Astrocyte (in vitro differentiated cells and primary cell): ENCODE measurements at regions not wholly inside any gene's neighbourhood (a gene's known extent, or its start where the extent isn't known, plus 50 kb on each side); places are given as distances from the start of the nearest gene placed in this dataset.

Source experiments
- DNase-seq: peaks from one replicate; pipeline ENCODE4 v3.0.0-alpha.2; 2010; ENCODE audit warnings: low read depth
- FAIRE-seq: peaks from 2 replicates; lab custom pipeline; 2011; peaks lifted over from hg19 to GRCh38; lab: Jason Lieb, UNC
- H2AFZ ChIP-seq: 2 replicates; pipeline ENCODE4 v1.6.0; 2012; ENCODE audit warnings: low read depth, low read length, inconsistent platforms
- H3K27ac ChIP-seq: 2 replicates; pipeline ENCODE4 v1.5.1; 2011; ENCODE audit warnings: low read depth, low read length, inconsistent platforms
- H3K27me3 ChIP-seq: 2 replicates; pipeline ENCODE4 v1.6.0; 2011; ENCODE audit warnings: low read length, inconsistent platforms; ENCODE audit not compliant: insufficient read depth
- H3K36me3 ChIP-seq: 2 replicates; pipeline ENCODE4 v1.5.1; 2011; ENCODE audit warnings: low read length, inconsistent platforms; ENCODE audit not compliant: insufficient read depth
- H3K4me1 ChIP-seq: 2 replicates; pipeline ENCODE4 v1.5.1; 2011; ENCODE audit warnings: low read length, inconsistent platforms; ENCODE audit not compliant: insufficient read depth
- H3K4me2 ChIP-seq: 2 replicates; pipeline ENCODE4 v1.6.0; 2012; ENCODE audit warnings: low read length, inconsistent platforms
- H3K4me3 ChIP-seq: 2 replicates; pipeline ENCODE4 v1.5.1; 2011; ENCODE audit warnings: low read depth, mild to moderate bottlenecking, low read length, inconsistent platforms; ENCODE audit not compliant: insufficient read depth
- H3K79me2 ChIP-seq: 2 replicates; pipeline ENCODE4 v1.6.0; 2012; ENCODE audit warnings: mild to moderate bottlenecking, low read length, inconsistent platforms; ENCODE audit not compliant: insufficient read depth
- H3K9ac ChIP-seq: 2 replicates; pipeline ENCODE4 v1.6.0; 2012; ENCODE audit warnings: mild to moderate bottlenecking, low read length, inconsistent platforms
- H3K9me3 ChIP-seq: 2 replicates; pipeline ENCODE4 v1.5.1; 2012; ENCODE audit warnings: low read depth, mild to moderate bottlenecking, low read length, inconsistent platforms; ENCODE audit not compliant: insufficient read depth
- H4K20me1 ChIP-seq: 2 replicates; pipeline ENCODE4 v1.6.0; 2012; ENCODE audit warnings: low read length, inconsistent platforms; ENCODE audit not compliant: insufficient read depth
- H3K27ac Mint-ChIP-seq: one replicate; pipeline ENCODE4 v1.8.0; 2021; ENCODE audit warnings: mild to moderate bottlenecking, mixed read lengths; ENCODE audit not compliant: unreplicated experiment
- H3K27me3 Mint-ChIP-seq: one replicate; pipeline ENCODE4 v1.8.0; 2021; ENCODE audit warnings: low read depth, mixed read lengths; ENCODE audit not compliant: unreplicated experiment
- H3K36me3 Mint-ChIP-seq: one replicate; pipeline ENCODE4 v1.8.0; 2021; ENCODE audit warnings: low read depth, mixed read lengths; ENCODE audit not compliant: unreplicated experiment
- H3K4me1 Mint-ChIP-seq: one replicate; pipeline ENCODE4 v1.8.0; 2021; ENCODE audit warnings: low read depth, mixed read lengths; ENCODE audit not compliant: unreplicated experiment
- H3K4me3 Mint-ChIP-seq: one replicate; pipeline ENCODE4 v1.8.0; 2021; ENCODE audit warnings: mild to moderate bottlenecking, moderate library complexity, mixed read lengths; ENCODE audit not compliant: unreplicated experiment
- H3K9me3 Mint-ChIP-seq: one replicate; pipeline ENCODE4 v1.8.0; 2021; ENCODE audit warnings: mild to moderate bottlenecking, mixed read lengths; ENCODE audit not compliant: unreplicated experiment
- EZH2 ChIP-seq: IDR thresholded peaks from 2 replicates; pipeline ENCODE4 v1.6.1; 2012; ENCODE audit warnings: mild to moderate bottlenecking, low read length, inconsistent platforms; ENCODE audit not compliant: insufficient read depth
- TF ChIP-seq, protein P1 (sequence below): IDR thresholded peaks from 2 replicates; pipeline ENCODE4 v1.5.1; 2011; ENCODE audit warnings: low read depth, mild to moderate bottlenecking, inconsistent platforms, low read length, moderate library complexity; ENCODE audit not compliant: insufficient read depth

DNA sequence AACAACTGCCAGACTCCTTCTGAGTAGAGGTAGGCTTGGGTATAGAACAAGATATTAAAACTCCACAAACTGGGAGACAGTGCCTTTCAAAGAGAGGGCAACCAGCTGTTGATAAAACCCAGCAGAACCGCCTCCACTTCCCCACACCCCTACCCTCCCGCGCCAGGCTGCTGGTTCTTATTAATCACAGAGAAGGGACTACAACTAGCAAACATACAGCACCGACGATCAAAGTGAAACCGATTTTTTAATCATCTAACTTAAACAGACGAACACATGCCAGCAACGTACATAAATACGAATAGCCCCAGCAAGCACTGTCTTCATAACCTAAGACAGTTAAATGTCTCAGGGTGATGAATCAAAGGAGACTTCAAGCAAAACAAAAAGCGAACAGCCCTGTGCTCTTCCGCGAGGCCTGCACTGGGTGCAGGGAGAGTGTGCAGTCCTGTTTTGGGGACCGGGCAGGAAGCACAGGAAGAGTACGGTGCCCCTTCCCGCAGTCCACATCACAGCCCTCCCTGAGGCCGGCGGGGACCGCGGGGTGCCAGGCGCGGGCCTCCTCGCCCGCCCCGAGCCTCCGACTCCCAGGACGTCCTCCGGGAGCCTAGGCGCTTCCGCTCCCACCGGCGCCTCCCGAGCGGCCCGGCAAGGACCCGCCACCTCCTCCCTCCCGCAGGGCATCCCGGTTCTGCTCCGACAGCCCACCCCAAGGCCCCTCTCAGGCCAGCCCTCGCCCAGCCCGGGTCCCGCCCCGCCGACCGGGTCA is 75.1 kb upstream of the VGLL4 start:
- Mint-ChIP-seq H3K4me3 (peak overlapping the region; percentile 94), H3K27me3 (no peaks in the 10 kb centered on the region), H3K4me1 (peaks cover 14% of the 10 kb centered on the region), H3K9me3 (no peaks in the 10 kb centered on the region), H3K27ac (peak overlapping the region; percentile 90), H3K36me3 (no peaks in the 10 kb centered on the region)
- no peak for TF ChIP-seq EZH2
- TF ChIP-seq, protein P1, sequence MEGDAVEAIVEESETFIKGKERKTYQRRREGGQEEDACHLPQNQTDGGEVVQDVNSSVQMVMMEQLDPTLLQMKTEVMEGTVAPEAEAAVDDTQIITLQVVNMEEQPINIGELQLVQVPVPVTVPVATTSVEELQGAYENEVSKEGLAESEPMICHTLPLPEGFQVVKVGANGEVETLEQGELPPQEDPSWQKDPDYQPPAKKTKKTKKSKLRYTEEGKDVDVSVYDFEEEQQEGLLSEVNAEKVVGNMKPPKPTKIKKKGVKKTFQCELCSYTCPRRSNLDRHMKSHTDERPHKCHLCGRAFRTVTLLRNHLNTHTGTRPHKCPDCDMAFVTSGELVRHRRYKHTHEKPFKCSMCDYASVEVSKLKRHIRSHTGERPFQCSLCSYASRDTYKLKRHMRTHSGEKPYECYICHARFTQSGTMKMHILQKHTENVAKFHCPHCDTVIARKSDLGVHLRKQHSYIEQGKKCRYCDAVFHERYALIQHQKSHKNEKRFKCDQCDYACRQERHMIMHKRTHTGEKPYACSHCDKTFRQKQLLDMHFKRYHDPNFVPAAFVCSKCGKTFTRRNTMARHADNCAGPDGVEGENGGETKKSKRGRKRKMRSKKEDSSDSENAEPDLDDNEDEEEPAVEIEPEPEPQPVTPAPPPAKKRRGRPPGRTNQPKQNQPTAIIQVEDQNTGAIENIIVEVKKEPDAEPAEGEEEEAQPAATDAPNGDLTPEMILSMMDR: no peak
- H3K9ac ChIP-seq: peak overlapping the region; percentile 90
- H3K4me2 ChIP-seq: peak overlapping the region; percentile 98
- H3K4me3 ChIP-seq: peak overlapping the region; percentile 87
- peaks cover 17% of the 10 kb centered on the region for H3K79me2 ChIP-seq
- no peaks in the 10 kb centered on the region for H3K36me3 ChIP-seq
- DNase-seq (peak; percentile 46), FAIRE-seq (no peak)
- peaks cover 4% of the 10 kb centered on the region for H4K20me1 ChIP-seq
- H3K9me3 ChIP-seq: no peaks in the 10 kb centered on the region
- H3K4me1 ChIP-seq: peaks cover 9% of the 10 kb centered on the region
- H3K27ac ChIP-seq: peak overlapping the region; percentile 70
- H3K27me3 ChIP-seq: peaks cover 10% of the 10 kb centered on the region
- peak overlapping the region; percentile 83 for H2AFZ ChIP-seq

DNA sequence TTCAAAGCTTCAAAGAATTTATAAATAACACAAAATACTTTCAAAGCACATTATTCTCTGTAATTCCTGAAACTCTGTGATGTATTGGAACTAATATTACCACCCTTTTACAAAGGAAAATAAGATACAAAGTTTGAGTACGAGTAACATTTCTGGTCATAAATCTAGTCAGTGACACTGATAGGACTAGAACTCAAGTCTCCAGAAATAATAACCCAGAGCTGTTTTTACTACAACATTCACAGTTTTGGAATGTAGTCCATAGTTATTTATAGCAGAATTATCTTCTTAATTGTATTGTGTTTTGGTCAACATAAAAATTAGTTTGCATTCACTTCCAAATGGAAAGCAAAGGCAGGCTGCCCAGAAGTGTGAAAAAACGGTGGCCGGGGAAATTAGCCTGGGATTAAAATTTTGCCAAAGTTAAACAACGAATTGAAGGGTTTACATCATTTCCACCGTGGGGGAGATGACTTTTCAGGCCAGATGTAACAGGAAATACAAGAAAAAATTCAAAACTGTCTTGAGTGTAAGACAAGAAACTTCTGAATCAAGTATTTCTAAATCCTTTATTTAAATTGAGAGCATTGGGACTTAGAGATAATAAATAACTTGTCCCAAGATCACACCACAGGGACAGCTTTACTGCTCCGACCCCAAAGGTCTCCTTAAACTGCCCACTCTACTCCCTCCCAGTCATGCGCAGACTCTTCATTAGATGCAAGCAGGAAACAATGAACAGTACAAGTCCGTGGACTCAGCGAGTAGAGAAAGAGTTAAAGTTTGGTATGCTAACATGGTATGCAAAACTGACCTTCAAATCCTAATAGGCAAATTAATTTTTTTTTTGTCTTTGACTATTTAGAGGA is 74.3 kb upstream of the VGLL4 start:
- peak; percentile 42 for DNase-seq

More for the DNA sequence above, 74.3 kb upstream of the VGLL4 start:
- Histone ChIP-seq H3K4me3 (peak overlapping the region; percentile 87), H2AFZ (peak overlapping the region; percentile 83), H3K79me2 (peaks cover 23% of the 10 kb centered on the region), H3K9ac (peak overlapping the region; percentile 90), H3K27ac (peak overlapping the region; percentile 70), H3K27me3 (peaks cover 10% of the 10 kb centered on the region), H3K4me2 (peak overlapping the region; percentile 98), H3K36me3 (no peaks in the 10 kb centered on the region), H3K4me1 (peaks cover 9% of the 10 kb centered on the region), H4K20me1 (peaks cover 7% of the 10 kb centered on the region), H3K9me3 (no peaks in the 10 kb centered on the region)
- peak; percentile 70 for FAIRE-seq
- Mint-ChIP-seq H3K27ac (peak overlapping the region; percentile 90), H3K4me1 (peaks cover 14% of the 10 kb centered on the region), H3K9me3 (no peaks in the 10 kb centered on the region), H3K27me3 (no peaks in the 10 kb centered on the region), H3K36me3 (no peaks in the 10 kb centered on the region), H3K4me3 (peak overlapping the region; percentile 94)
- TF ChIP-seq, protein P1: no peak
- TF ChIP-seq EZH2: no peak
